SIG-M5 treated with dmso at 0.1 percent for 504 hours (cell line): ENCODE measurements at regions not wholly inside any gene's neighbourhood (a gene's known extent, or its start where the extent isn't known, plus 50 kb on each side); places are given as distances from the start of the nearest gene placed in this dataset.

Experiments used
- DNase-seq: peaks from one replicate; lab custom pipeline; 2025; ENCODE audit not compliant: unreplicated experiment; lab: John Stamatoyannopoulos, UW

DNA sequence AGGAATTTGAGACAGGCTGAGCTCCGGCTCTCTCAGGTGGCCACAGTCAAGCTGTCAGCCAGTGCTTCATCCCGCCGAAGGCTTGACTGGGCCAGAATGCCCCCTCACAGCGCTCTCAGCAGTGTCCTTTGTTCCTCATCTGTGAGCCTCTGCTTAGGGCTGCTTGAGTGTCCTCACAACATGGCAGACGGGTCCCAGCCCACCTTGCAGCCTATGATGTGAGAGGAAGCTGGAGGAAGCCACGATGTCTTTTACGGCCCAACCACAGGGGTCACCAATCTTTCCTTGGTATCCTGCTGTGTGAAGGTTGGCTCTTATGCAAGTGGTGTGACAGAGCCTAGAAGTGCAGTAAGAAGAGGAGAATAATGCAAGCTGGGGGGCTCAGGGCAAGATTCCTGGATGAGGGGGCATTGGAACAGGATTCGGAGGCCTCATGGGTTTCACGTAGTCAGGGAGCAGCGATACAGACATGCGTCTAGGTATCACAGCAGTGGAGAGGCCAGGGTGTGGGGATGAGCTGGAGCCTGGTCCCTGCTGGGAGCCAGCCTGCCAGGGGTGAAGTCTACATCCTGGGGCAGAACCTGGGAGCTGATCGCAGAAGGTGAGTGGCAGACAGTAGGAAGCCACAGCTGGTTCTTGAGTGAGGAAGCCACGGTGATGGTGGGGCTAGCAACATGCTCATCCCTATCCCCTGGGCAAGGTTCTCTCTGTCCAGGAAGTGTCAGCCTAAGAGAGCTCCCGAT, 234.1 kb downstream of the GLI2 start:
- no peak for DNase-seq

DNA sequence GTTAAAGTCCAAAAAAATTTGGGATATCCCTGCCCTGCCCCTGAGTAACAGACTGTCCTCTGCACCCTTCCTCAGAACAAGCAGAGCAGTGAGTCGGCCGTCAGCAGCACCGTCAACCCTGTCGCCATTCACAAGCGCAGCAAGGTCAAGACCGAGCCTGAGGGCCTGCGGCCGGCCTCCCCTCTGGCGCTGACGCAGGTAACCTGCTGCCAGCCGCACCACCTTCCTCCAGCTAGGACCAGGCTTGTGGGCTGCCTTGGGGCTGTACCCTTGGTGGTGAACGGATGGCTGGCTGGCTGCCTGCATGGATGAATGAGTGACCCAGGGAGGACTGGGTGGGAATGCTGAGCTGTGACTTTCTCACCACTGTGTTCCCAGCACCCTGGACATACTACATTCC, 236.2 kb downstream of the GLI2 start:
- DNase-seq = no peak

DNA sequence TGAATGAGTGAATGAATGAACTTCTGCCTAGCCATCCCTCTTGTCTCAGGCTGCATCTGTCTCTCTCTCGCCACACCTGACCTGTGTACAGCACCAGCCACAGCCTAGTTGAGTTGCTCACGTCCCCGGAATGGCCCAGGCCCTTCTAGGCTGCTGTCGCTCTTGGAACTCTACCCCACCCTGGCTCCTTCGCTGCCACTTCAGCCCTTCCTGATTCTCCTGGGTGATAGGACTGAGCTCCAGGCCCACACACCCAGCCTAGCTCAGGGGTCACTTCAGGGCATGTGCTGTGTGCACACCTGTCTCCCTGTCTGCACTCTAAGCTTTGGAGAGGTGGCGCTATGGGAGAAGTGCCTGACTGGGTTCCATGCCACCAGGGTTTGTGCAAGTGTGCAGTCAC, 236.6 kb downstream of the GLI2 start:
- no peak for DNase-seq

- DNase-seq = no peak
Observed at GRCh38 chr2:120973196-120973595, 237.5 kb downstream of the GLI2 start.

DNA sequence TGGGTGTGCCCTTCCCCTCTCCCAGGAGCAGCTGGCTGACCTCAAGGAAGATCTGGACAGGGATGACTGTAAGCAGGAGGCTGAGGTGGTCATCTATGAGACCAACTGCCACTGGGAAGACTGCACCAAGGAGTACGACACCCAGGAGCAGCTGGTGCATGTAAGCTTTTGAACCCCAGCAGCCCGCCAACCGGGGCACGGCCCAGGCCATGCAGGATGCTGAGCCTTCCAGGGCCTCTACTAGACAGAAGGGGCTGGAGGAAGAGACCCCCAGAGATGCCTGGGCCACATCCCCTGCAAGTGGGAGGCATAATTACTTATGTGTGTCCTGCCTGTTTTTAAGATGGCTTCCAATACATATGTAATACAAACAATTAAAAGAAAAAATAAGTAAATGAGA, 239.3 kb downstream of the GLI2 start:
- no peak for DNase-seq

GRCh38 chr2:120976501-120977307, 241.0 kb downstream of the GLI2 start:
- DNase-seq = no peak

DNA sequence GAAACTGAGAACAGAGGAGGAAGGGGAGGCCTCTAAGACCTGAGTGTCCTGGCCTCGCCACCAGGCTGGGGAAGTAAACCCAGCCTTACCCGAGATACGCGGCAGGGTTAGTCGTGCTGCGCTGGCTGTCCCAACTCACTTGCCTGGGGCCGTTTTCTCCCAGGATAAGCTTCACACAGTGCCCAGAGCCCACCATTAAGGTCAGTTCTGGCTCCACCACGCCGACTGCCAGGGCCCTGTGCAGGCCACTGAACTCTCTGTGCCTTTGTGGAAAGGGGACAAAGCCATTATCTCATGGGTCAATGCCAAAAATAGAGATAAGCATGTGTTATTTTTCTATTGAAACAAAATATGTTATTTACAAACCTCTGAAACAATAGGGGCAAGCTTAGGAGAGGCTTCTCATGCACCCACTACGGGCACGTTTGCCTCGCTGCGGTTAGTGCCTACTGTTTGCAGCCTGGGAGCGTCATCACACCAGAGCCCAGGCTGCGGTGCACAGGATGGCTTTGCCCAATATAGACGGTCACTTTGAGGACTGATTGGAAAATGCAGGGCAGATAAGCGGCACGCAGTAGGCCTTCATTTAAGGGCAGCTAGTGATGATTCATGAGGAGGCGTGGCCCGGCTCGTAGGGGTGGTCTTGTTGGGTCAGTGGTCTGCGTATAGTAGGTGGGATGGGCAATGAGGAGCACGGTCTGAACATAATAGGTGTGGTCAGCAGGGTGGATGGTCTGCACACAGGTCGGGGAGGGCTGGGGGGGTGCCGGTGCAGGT, 242.1 kb downstream of the GLI2 start:
- no peak for DNase-seq

DNA sequence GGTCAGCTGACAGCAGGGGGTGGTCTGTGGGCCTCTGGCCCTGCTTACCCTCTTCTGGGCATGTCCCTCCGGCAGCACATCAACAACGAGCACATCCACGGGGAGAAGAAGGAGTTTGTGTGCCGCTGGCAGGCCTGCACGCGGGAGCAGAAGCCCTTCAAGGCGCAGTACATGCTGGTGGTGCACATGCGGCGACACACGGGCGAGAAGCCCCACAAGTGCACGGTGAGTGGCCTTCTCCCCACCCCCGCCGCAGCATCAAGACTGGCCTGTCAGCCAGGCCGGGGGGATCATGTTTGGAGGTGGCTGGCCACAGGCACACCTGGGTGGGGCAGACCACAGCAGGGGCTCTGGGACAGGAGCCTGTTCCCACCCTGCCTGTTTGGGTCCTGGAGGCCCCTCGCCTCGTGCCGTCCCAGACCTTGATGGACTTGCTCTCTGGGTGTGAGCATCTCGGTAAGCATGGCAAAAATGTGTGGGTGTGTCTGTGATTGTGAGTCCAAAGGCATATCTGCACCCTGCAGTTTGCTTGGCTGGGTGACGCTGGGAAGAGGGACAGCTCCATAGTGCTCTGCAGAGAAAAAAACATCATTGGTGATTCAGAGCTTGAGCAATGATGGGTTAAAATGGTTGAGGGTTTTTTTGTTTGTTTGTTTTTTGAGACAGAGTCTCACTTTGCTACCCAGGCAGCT, 242.8 kb downstream of the GLI2 start:
- no peak for DNase-seq

DNA sequence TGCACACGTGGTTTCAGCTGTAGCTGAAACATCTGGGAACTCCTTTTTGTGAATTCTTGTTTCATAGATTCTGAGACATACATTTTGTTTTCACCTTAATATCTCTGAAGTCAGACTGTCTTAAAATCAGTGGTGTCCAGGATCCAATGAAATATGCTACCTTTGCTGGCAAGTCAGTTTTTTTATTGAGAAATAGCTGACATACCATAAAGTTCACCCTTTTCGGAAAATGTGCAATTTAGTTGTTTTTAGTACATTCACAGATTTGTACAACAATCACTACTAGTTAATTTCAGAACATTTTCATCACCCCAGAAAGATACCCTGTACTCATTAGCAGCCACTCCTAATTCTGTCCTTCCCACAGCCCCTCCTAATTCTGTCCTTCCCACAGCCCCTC, 243.7 kb downstream of the GLI2 start:
- DNase-seq = no peak

DNA sequence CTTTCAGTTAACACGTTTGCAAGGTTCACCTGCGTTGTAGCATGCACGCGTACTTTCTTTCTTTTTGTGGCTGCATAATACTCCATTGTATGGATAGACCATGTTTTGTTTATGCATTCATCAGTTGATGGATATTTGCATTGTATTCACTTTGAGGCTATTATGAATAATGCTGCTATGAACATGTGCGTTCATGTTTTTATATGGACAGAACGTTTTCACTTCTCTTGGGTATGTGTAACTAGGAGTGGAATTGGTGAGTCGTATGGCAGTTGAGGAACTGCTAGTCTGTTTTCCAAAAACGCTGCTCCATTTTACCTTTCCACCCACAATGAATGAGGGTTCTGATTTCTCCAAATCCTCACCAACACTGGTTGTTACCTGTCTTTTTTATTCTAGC, 244.3 kb downstream of the GLI2 start:
- no peak for DNase-seq

- DNase-seq = no peak
Observed at GRCh38 chr2:120981443-120981842, 245.8 kb downstream of the GLI2 start.

GRCh38 chr2:120982598-120982997, 246.9 kb downstream of the GLI2 start:
- no peak for DNase-seq

DNA sequence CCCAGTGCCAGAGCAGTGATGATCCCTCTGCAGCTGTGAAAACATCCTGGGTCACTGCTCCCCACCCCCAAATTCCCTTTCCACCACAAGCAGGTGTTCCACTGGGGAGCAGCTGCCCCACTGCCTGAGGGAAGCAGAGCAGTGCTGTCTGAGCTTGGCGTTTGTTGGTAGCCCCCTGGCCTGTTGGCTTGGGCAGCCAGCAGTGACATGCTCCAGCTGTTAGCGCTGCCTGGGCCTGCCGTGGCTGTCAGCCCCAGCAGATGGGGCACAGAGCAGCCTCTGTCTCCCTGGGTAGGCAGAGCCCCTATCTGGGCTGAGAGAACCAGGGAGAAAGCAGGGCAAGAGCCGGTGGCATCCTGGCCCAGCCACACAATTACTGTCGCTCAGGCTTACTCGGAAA, 247.7 kb downstream of the GLI2 start:
- no peak for DNase-seq

DNA sequence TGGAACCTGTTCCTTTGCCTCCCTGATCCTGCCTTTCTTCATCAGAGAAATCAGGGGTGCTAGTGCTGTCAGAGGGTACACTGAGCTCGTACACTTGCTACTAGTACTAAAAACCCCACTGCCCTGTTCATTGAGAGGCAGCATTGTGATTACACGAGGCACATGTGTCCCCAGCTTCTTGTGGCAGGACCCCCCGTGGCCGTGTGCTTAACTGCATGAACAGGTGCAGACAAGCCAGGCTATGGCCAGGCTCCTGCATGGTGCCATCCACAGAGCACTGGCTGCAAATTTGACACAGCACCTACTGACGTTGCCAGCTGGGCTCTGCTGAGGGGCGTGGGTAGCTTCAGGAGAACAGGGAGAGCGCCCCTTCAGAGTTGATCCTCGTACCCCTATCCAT, 248.4 kb downstream of the GLI2 start:
- no peak for DNase-seq

DNA sequence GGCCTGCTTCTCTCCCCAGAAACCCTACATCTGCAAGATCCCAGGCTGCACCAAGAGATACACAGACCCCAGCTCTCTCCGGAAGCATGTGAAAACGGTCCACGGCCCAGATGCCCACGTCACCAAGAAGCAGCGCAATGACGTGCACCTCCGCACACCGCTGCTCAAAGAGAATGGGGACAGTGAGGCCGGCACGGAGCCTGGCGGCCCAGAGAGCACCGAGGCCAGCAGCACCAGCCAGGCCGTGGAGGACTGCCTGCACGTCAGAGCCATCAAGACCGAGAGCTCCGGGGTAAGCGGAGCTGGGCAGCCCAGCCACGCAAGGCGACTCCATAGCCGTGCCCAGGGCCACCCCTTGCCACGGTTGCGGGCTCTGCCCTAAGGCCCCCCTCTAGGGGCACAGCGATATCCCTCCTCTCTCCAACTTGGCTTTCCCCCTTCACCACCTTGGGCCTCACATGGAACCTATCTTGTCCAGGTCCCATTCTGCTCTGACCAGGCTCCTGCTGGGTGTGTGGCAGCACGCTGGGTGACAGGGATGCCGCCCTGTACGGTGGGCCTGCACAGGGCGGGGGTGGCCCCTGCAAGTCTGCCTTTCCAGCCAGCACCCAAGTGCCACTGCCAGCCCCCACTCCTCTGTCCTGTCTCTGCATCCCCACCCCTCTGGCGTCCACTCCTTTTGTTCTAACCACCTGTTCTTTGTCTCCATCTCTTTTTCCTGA, 248.9 kb downstream of the GLI2 start:
- DNase-seq = no peak

DNA sequence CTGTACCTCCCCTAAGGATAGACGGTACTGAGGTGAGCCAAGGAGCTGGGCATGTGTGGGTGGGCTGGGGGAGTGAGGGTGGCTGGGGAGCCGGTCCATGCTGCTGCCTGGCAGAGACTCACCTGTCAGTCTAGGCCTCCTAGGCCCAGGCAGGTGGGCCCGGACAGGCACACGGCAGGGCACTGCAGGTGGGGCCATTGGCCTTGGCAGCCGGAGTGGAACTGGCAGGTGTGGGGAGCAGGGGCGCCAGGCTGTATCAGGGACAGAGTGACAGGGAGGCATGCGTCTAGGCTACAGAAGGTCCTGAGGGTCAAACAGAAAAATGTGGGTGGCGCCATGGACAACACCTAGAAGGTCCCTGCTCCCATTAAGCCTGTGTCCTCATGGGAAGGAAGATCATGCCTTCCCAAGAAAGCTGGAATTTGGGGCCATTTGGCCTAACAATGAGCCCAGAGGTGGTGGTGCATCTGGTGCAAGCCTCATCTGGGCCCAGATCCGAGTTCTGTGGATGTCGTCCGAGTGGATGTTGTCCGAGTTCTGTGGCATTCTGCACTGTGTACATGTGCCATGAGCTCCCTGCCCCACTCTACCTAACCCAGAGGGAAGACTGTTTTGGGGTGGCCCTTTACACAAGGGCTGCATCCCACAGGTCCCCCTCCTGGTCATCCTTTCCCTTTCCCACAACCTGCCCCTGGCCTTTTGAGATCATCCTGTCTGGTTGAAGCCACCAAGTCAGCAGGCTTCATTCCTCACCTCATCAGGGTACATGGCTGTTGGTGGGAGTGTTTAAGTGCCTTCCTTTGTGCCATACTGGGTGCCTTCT, 249.7 kb downstream of the GLI2 start:
- no peak for DNase-seq

DNA sequence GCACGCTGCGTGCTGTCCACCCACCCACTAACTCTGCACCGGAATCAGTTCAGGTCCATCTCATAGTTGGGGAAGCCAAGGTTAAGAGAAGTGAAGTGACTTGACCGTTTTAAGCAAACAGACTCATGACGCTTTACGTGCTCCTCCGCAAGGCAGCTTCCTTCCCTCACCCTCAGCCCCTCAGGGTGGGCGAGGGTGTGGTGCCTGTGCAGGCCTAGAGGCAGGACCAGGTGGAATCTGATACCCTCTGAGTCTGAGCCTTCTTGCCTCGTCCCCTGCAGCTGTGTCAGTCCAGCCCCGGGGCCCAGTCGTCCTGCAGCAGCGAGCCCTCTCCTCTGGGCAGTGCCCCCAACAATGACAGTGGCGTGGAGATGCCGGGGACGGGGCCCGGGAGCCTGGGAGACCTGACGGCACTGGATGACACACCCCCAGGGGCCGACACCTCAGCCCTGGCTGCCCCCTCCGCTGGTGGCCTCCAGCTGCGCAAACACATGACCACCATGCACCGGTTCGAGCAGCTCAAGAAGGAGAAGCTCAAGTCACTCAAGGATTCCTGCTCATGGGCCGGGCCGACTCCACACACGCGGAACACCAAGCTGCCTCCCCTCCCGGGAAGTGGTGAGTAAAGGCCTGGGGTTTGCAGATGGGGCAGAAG, 250.5 kb downstream of the GLI2 start:
- no peak for DNase-seq

GRCh38 chr2:120986898-120987650, 251.4 kb downstream of the GLI2 start:
- no peak for DNase-seq
